DMS 273 (cell line): ENCODE measurements at regions not wholly inside any gene's neighbourhood (a gene's known extent, or its start where the extent isn't known, plus 50 kb on each side); places are given as distances from the start of the nearest gene placed in this dataset.
"Not testable (repeated sequence)": the region's sequence is repeated elsewhere in the genome, so short reads cannot be mapped to it uniquely, and the experiment has no call there.

Experiments
- DNase-seq: peaks from one replicate; lab custom pipeline; 2025; ENCODE audit not compliant: unreplicated experiment; lab: John Stamatoyannopoulos, UW

- DNase-seq = peak; percentile 11
Observed at GRCh38 chr1:73310797-73311381, 887.1 kb downstream of the LRRIQ3 start.

GRCh38 chr1:73306899-73307555, 890.9 kb downstream of the LRRIQ3 start:
- no peak for DNase-seq

GRCh38 chr1:73273886-73274285, 924.1 kb downstream of the LRRIQ3 start:
- DNase-seq = no peak

GRCh38 chr1:73245196-73245595, 952.8 kb downstream of the LRRIQ3 start:
- DNase-seq = not testable (repeated sequence)

- no peak for DNase-seq
Observed at GRCh38 chr1:73218995-73219546, 936.7 kb upstream of the NEGR1 start.

GRCh38 chr1:73205294-73205973, 923.1 kb upstream of the NEGR1 start:
- peak; percentile 16 for DNase-seq

GRCh38 chr1:73197972-73198371, 915.6 kb upstream of the NEGR1 start:
- DNase-seq = no peak

GRCh38 chr1:73194965-73195364, 912.6 kb upstream of the NEGR1 start:
- DNase-seq = no peak

- DNase-seq = not testable (repeated sequence)
Observed at GRCh38 chr1:73183581-73183980, 901.2 kb upstream of the NEGR1 start.

GRCh38 chr1:73181190-73181540, 898.8 kb upstream of the NEGR1 start:
- no peak for DNase-seq

- DNase-seq = no peak
Observed at GRCh38 chr1:73180397-73181189, 898.3 kb upstream of the NEGR1 start.

GRCh38 chr1:73176902-73177301, 894.6 kb upstream of the NEGR1 start:
- DNase-seq = no peak

GRCh38 chr1:73167009-73167657, 884.8 kb upstream of the NEGR1 start:
- no peak for DNase-seq

- no peak for DNase-seq
Observed at GRCh38 chr1:73162564-73162963, 880.2 kb upstream of the NEGR1 start.

GRCh38 chr1:73161418-73161817, 879.1 kb upstream of the NEGR1 start:
- DNase-seq = peak; percentile 21

GRCh38 chr1:73160759-73161158, 878.4 kb upstream of the NEGR1 start:
- no peak for DNase-seq

- no peak for DNase-seq
Observed at GRCh38 chr1:73144311-73144710, 862.0 kb upstream of the NEGR1 start.

- DNase-seq = no peak
Observed at GRCh38 chr1:73136975-73137374, 854.6 kb upstream of the NEGR1 start.

- DNase-seq = no peak
Observed at GRCh38 chr1:73106931-73107330, 824.6 kb upstream of the NEGR1 start.

GRCh38 chr1:73105755-73106154, 823.4 kb upstream of the NEGR1 start:
- no peak for DNase-seq

GRCh38 chr1:73104749-73105148, 822.4 kb upstream of the NEGR1 start:
- no peak for DNase-seq
